ENCODE measurements at regions not wholly inside any gene's neighbourhood (a gene's known extent, or its start where the extent isn't known, plus 50 kb on each side); places are given as distances from the start of the nearest gene placed in this dataset.

- no peak for DNase-seq (ENCODE audit: low read depth, low spot score)
Observed at GRCh38 chr2:128841803-128842202, 523.1 kb upstream of the HS6ST1 start.

GRCh38 chr2:128867311-128867710 is 548.6 kb upstream of the HS6ST1 start:
- DNase-seq (ENCODE audit: low read depth, low spot score): no peak

- no peak for DNase-seq (ENCODE audit: low read depth, low spot score)
Observed at GRCh38 chr2:128867936-128868636, 549.4 kb upstream of the HS6ST1 start.

- no peak for DNase-seq (ENCODE audit: low read depth, low spot score)
Observed at GRCh38 chr2:128868686-128869551, 550.3 kb upstream of the HS6ST1 start.

GRCh38 chr2:128874608-128875007 is 555.9 kb upstream of the HS6ST1 start:
- DNase-seq (ENCODE audit: low read depth, low spot score): no peak

- no peak for DNase-seq (ENCODE audit: low read depth, low spot score)
Observed at GRCh38 chr2:128876986-128877983, 558.6 kb upstream of the HS6ST1 start.

- DNase-seq (ENCODE audit: low read depth, low spot score): peak; percentile 50
Observed at GRCh38 chr2:128879161-128879560, 560.5 kb upstream of the HS6ST1 start.

GRCh38 chr2:128894896-128895295 is 576.2 kb upstream of the HS6ST1 start:
- DNase-seq (ENCODE audit: low read depth, low spot score): no peak

- DNase-seq (ENCODE audit: low read depth, low spot score): no peak
Observed at GRCh38 chr2:128901572-128902391, 583.1 kb upstream of the HS6ST1 start.

GRCh38 chr2:128903637-128904036 is 585.0 kb upstream of the HS6ST1 start:
- no peak for DNase-seq (ENCODE audit: low read depth, low spot score)

- DNase-seq (ENCODE audit: low read depth, low spot score): no peak
Observed at GRCh38 chr2:128911276-128911675, 592.6 kb upstream of the HS6ST1 start.

GRCh38 chr2:128914320-128914719 is 595.7 kb upstream of the HS6ST1 start:
- no peak for DNase-seq (ENCODE audit: low read depth, low spot score)

- DNase-seq (ENCODE audit: low read depth, low spot score): no peak
Observed at GRCh38 chr2:128921751-128922150, 603.1 kb upstream of the HS6ST1 start.

GRCh38 chr2:128922154-128922553 is 603.5 kb upstream of the HS6ST1 start:
- DNase-seq (ENCODE audit: low read depth, low spot score): no peak

GRCh38 chr2:128925631-128926030 is 607.0 kb upstream of the HS6ST1 start:
- DNase-seq (ENCODE audit: low read depth, low spot score): no peak

GRCh38 chr2:128930101-128930500 is 611.4 kb upstream of the HS6ST1 start:
- no peak for DNase-seq (ENCODE audit: low read depth, low spot score)

- no peak for DNase-seq (ENCODE audit: low read depth, low spot score)
Observed at GRCh38 chr2:128940378-128940777, 621.7 kb upstream of the HS6ST1 start.

GRCh38 chr2:128941751-128942150 is 623.1 kb upstream of the HS6ST1 start:
- no peak for DNase-seq (ENCODE audit: low read depth, low spot score)

- DNase-seq (ENCODE audit: low read depth, low spot score): no peak
Observed at GRCh38 chr2:128949360-128949759, 630.7 kb upstream of the HS6ST1 start.

- no peak for DNase-seq (ENCODE audit: low read depth, low spot score)
Observed at GRCh38 chr2:128950758-128951157, 632.1 kb upstream of the HS6ST1 start.

- no peak for DNase-seq (ENCODE audit: low read depth, low spot score)
Observed at GRCh38 chr2:128958241-128958640, 639.6 kb upstream of the HS6ST1 start.
